ENCODE measurements at regions not wholly inside any gene's neighbourhood (a gene's known extent, or its start where the extent isn't known, plus 50 kb on each side); places are given as distances from the start of the nearest gene placed in this dataset.

DNA sequence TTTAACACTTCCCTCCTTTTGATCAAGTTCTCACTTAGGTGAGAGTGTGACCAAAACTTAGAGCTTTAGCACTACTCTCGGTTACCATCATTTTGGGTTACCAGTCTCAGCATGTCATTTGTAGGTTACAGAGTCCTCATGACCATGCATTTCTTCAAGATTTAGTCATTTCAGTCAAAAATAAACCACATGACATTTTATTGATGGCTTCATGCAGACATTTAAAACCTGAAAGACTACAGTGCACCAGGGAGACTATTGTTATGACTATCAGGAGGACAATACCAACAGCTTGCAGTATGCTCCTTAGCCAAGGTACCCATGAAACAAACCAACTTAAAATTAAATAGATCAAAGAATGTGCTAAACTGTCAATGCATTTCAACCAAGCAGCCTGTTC, 498.1 kb upstream of the FSTL5 start:
- TF ChIP-seq, protein P1, sequence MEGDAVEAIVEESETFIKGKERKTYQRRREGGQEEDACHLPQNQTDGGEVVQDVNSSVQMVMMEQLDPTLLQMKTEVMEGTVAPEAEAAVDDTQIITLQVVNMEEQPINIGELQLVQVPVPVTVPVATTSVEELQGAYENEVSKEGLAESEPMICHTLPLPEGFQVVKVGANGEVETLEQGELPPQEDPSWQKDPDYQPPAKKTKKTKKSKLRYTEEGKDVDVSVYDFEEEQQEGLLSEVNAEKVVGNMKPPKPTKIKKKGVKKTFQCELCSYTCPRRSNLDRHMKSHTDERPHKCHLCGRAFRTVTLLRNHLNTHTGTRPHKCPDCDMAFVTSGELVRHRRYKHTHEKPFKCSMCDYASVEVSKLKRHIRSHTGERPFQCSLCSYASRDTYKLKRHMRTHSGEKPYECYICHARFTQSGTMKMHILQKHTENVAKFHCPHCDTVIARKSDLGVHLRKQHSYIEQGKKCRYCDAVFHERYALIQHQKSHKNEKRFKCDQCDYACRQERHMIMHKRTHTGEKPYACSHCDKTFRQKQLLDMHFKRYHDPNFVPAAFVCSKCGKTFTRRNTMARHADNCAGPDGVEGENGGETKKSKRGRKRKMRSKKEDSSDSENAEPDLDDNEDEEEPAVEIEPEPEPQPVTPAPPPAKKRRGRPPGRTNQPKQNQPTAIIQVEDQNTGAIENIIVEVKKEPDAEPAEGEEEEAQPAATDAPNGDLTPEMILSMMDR (IDR thresholded peaks at IDR 0.05; ENCODE audit: insufficient read depth, low read length, poor library complexity, severe bottlenecking), result no peak
- no peak for TF ChIP-seq EZH2phosphoT487 (conservative IDR thresholded peaks at IDR 0.05; ENCODE audit: low read length)

Measured in SU-DHL-6 (cell line).